NCI-H460 (cell line): ENCODE measurements at regions not wholly inside any gene's neighbourhood (a gene's known extent, or its start where the extent isn't known, plus 50 kb on each side); places are given as distances from the start of the nearest gene placed in this dataset.
A peak's percentile ranks its signal among the peaks of the same experiment; 100 is the strongest.
"Not testable (repeated sequence)": the region's sequence is repeated elsewhere in the genome, so short reads cannot be mapped to it uniquely, and the experiment has no call there.

Experiments used
- DNase-seq: peaks from one replicate; pipeline ENCODE4 v3.0.0-alpha.2; 2016; ENCODE audit warnings: low read depth; ENCODE audit errors: extremely low read depth

DNA sequence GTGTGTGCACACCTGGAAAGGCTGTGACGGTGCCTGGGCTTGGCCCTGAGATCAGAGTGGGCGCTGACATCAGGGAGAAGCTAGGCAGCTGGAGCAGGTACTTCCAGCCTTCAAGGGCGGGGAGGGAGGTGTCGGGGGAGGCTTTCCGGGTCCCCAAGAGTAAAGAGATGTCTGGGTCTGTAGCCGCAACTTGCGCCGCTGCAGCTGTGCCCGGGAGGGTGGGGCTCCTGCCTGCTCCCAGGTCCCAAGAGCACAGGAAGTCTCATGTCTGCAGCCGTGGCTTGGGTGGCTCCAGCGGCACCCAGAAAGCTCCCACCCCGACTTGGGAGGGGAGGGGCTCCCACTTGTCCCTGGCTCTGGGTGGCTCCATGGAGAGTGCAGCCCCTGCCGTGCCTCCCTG is 103.2 kb upstream of the BNIP2 start:
- DNase-seq, result no peak

- DNase-seq, result no peak
Observed at GRCh38 chr15:59791755-59792154, 102.6 kb upstream of the BNIP2 start.

GRCh38 chr15:59791079-59791478 is 102.0 kb upstream of the BNIP2 start:
- DNase-seq, result no peak

GRCh38 chr15:59786466-59786865 is 97.3 kb upstream of the BNIP2 start:
- not testable (repeated sequence) for DNase-seq

DNA sequence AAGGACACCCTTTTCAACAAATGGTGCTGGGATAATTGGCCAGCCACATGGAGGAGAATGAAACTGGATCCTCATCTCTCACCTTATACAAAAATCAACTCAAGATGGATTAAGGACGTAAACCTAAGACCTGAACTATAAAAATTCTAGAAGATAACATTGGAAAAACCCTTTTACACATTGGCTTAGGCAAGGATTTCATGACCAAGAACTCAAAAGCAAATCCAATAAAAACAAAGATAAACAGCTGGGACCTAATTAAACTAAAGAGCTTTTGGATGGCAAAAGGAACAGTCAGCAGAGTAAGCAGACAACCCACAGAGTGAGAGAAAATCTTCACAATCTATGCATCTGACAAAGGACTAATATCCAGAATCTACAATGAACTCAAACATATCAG is 96.9 kb upstream of the BNIP2 start:
- not testable (repeated sequence) for DNase-seq

GRCh38 chr15:59783774-59784520 is 94.8 kb upstream of the BNIP2 start:
- DNase-seq, result not testable (repeated sequence)

DNA sequence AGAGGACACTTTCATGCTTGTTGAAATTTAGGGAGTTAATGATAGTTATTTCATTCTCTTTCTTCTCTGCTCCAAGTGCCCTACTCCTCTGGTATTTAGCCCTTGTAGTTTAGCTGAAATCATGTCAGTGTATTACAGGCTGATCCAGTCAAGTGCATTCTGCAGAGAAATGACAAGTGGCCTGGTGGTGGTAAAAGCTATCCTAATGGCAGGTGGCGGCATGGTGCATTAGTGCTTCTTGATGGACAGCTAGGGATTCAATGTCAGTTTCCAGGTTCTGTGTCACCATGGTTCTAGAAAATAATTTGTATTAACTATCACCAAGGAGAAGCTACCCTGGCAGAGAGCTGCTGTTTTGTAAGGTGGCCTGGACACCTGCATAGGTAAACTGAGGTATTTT is 90.0 kb upstream of the BNIP2 start:
- DNase-seq, result no peak

- DNase-seq, result no peak
Observed at GRCh38 chr15:59764775-59765174, 75.7 kb upstream of the BNIP2 start.

GRCh38 chr15:59762558-59762957 is 73.4 kb upstream of the BNIP2 start:
- no peak for DNase-seq

DNA sequence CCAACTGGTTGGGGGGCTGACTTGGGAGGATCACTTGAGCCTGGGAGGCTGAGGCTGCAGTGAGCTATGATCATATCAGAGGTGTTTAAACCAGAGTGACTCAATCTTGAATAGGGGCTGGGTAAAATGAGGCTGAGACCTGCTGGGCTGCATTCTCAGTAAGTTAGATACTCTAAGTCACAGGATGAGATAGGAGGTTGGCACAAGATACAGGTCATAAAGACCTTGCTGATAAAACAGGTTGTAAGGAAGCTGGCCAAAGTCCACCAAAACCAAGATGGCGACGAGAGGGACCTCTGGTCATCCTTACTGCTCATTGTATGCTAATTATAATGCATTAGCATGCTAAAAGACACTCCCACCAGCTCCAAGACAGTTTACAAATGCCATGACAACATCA is 71.1 kb upstream of the BNIP2 start:
- DNase-seq, result not testable (repeated sequence)

DNA sequence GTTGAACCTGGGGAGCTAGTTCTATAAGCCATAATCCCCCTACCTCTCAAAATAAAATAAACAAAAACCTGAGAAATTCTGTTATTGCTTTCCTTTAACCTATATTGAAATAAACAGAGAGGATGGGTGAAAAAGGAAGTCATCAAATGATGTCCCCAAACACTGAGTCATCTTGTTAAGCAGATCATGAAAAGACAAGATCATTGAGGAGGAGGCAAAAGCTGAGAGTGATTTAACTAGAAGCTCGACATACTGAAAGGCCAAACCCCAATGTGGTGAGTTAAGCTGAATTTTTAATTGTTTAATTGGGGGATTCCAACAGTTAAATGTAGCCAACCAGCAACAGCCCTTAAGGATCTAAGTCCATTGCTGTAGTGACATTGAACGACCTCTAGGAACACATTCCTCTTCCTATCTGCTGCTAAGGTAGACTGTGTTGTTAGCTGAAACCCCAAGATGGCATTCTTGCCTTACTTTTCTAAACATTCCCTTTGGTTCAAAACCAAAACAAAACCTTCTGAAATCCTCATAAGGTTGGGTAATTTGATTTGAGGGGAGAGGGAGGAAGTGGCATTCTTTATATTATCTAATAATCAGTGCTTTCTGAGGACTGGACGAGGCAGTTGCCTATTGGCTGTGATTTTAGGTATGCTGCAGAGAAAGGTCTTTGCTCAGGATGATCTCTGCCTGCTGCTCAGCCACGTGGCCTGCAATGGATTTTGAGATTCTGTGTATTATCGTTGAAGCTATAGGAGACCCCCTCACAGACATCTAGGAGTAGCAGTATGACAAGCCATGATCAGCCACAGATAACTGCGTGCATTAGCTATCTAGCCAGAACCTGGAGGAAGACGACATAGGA is 62.7 kb upstream of the BNIP2 start:
- DNase-seq, result peak; percentile 28

GRCh38 chr15:59746777-59747176 is 57.7 kb upstream of the BNIP2 start:
- no peak for DNase-seq

DNA sequence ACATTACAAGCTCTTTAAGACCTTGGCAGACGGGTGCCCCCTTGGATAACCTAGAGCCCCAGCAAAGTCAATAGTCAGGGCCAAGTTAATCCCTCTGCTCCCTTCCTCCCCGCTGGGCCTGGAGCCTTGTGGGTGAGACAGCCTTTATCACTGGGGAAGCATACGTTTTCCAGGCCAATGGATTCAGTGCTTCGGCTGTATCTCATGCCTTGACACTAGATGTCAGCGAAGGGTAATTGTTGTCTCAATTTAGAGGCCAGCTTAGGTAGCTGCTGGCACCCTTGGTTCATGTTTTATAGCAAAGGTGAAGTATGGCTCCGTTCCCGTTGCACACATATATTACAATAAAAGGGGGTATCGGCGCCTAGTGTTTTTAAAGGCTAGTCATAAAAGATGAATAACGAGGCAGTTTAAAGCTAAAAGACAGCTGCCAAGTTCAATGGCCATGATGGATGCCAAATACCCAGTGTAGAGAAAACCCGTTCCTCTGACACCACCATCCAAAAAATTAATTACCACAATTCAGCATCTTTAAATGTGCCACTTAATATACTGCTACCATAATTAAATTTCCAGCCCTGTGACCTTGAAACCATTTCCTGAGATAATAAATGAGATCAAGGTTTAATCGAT is 52.3 kb upstream of the BNIP2 start:
- peak; percentile 17 for DNase-seq

- no peak for DNase-seq
Observed at GRCh38 chr15:59739557-59740186, 50.6 kb upstream of the BNIP2 start.
